WTC11 (cell line): ENCODE measurements at regions not wholly inside any gene's neighbourhood (a gene's known extent, or its start where the extent isn't known, plus 50 kb on each side); places are given as distances from the start of the nearest gene placed in this dataset.

ENCODE experiments used
- ATAC-seq: fragments of 200-7000 bp; cut with Tn5 transposase; 2 replicates; pipeline ENCODE4 v1.10.0; 2021; ENCODE audit warnings: mild to moderate bottlenecking, moderate library complexity
- CTCF ChIA-PET: fragments of 300-600 bp; sonication (Branson Sonifier 250); formaldehyde crosslinking; loops from one replicate; lab custom pipeline; 2021; ENCODE audit warnings: antibody characterized with exemption; lab: Charles Lee
- POLR2A ChIA-PET: fragments of 350-600 bp; sonication (Branson Sonifier 250); formaldehyde crosslinking; loops from one replicate; lab custom pipeline; 2021; ENCODE audit warnings: antibody characterized with exemption; lab: Charles Lee
- DNase-seq: peaks from one replicate; pipeline ENCODE4 v3.0.0; 2021; ENCODE audit warnings: low spot score
- H3K27ac Mint-ChIP-seq: 2 replicates; pipeline ENCODE4 v1.8.0; 2021; ENCODE audit warnings: mixed read lengths
- H3K27me3 Mint-ChIP-seq: 2 replicates; pipeline ENCODE4 v1.8.0; 2021; ENCODE audit warnings: low read depth, mild to moderate bottlenecking, moderate library complexity, mixed read lengths
- H3K36me3 Mint-ChIP-seq: 2 replicates; pipeline ENCODE4 v1.8.0; 2021; ENCODE audit warnings: mixed read lengths
- H3K4me1 Mint-ChIP-seq: 2 replicates; pipeline ENCODE4 v1.8.0; 2022; ENCODE audit warnings: mixed read lengths
- H3K4me3 Mint-ChIP-seq: 2 replicates; pipeline ENCODE4 v1.8.0; 2021; ENCODE audit warnings: mild to moderate bottlenecking, moderate library complexity, mixed read lengths
- H3K9me3 Mint-ChIP-seq: 2 replicates; pipeline ENCODE4 v1.8.0; 2021; ENCODE audit warnings: mixed read lengths
- EMX1 ChIP-seq: fragments of 250-450 bp; sonication (Bioruptor Pico); IDR thresholded peaks from 2 replicates; pipeline ENCODE4 v1.8.0; 2021; ENCODE audit warnings: mild to moderate bottlenecking
- FOXP1 ChIP-seq: sonication (generic); formaldehyde crosslinking; IDR thresholded peaks from 2 replicates; pipeline ENCODE4 v1.8.0; 2022; ENCODE audit warnings: missing genetic modification reagents, mild to moderate bottlenecking, moderate library complexity, borderline replicate concordance
- IRF2 ChIP-seq: sonication (generic); formaldehyde crosslinking; IDR thresholded peaks from 2 replicates; pipeline ENCODE4 v1.8.0; 2022; ENCODE audit warnings: low read depth, missing genetic modification reagents, borderline replicate concordance
- NFATC4 ChIP-seq: fragments of 250-450 bp; sonication (Bioruptor Pico); IDR thresholded peaks from 2 replicates; pipeline ENCODE4 v1.9.0; 2021; ENCODE audit warnings: mild to moderate bottlenecking
- NFYB ChIP-seq: sonication (generic); formaldehyde crosslinking; conservative IDR thresholded peaks from 2 replicates; pipeline ENCODE4 v1.8.0; 2022; ENCODE audit warnings: low read depth, missing genetic modification reagents
- NR2C2 ChIP-seq: sonication (generic); formaldehyde crosslinking; IDR thresholded peaks from 2 replicates; pipeline ENCODE4 v1.8.0; 2022; ENCODE audit warnings: mild to moderate bottlenecking, missing genetic modification reagents
- NR3C1 ChIP-seq: sonication (generic); formaldehyde crosslinking; conservative IDR thresholded peaks from 2 replicates; pipeline ENCODE4 v1.8.1; 2023; ENCODE audit warnings: low read depth, mild to moderate bottlenecking, missing genetic modification reagents
- SMAD3 ChIP-seq: sonication (generic); formaldehyde crosslinking; IDR thresholded peaks from 2 replicates; pipeline ENCODE4 v1.8.0; 2022; ENCODE audit warnings: missing genetic modification reagents, mild to moderate bottlenecking, borderline replicate concordance
- SOX15 ChIP-seq: fragments of 250-450 bp; sonication (Bioruptor Pico); IDR thresholded peaks from 2 replicates; pipeline ENCODE4 v1.9.0; 2021; ENCODE audit warnings: mild to moderate bottlenecking
- ZBTB21 ChIP-seq: sonication (generic); formaldehyde crosslinking; IDR thresholded peaks from 2 replicates; pipeline ENCODE4 v1.8.1; 2023; ENCODE audit warnings: mild to moderate bottlenecking, missing genetic modification reagents, borderline replicate concordance
- ZNF416 ChIP-seq: fragments of 250-450 bp; sonication (Bioruptor Pico); IDR thresholded peaks from 2 replicates; pipeline ENCODE4 v1.9.0; 2021; ENCODE audit warnings: mild to moderate bottlenecking, inconsistent platforms
- TF ChIP-seq, protein P1 (sequence below): sonication (generic); formaldehyde crosslinking; IDR thresholded peaks from 2 replicates; pipeline ENCODE4 v1.8.1; 2022; ENCODE audit warnings: missing genetic modification reagents, borderline replicate concordance
- TF ChIP-seq, protein P2 (sequence below): fragments of 250-450 bp; sonication (Bioruptor Pico); IDR thresholded peaks from 2 replicates; pipeline ENCODE4 v1.8.0; 2021; ENCODE audit warnings: mild to moderate bottlenecking
- TF ChIP-seq, protein P3 (sequence below): fragments of 250-450 bp; sonication (Bioruptor Pico); IDR thresholded peaks from 2 replicates; pipeline ENCODE4 v1.9.0; 2021; ENCODE audit warnings: mild to moderate bottlenecking
- TF ChIP-seq, protein P4 (sequence below): sonication (generic); formaldehyde crosslinking; IDR thresholded peaks from 2 replicates; pipeline ENCODE4 v1.8.0; 2022; ENCODE audit warnings: mild to moderate bottlenecking, missing genetic modification reagents
- TF ChIP-seq, protein P5 (sequence below): sonication (generic); formaldehyde crosslinking; conservative IDR thresholded peaks from 2 replicates; pipeline ENCODE4 v1.8.1; 2023; ENCODE audit warnings: mild to moderate bottlenecking, low read depth, missing genetic modification reagents, moderate library complexity

DNA sequence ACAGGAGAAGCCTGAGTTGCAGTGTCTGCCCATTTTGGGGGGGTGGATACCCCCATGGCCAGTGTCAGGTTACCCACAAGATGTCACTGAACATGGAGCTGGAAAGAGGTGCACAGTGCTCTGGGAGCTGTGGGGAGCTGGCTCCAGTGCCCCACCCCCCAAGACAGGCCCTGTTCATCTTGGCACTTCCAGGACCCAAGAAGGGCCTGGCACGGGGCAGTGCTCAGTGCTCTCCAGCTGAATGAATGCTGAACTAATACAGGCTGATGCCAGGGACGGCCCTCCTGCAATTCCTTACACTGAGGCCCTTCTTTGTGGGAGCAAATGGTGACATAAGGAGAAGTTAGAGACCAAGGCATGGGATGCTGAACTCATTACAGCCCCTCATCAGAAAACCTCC is 163.4 kb upstream of the GLI2 start (continued):
- TF ChIP-seq, protein P1, sequence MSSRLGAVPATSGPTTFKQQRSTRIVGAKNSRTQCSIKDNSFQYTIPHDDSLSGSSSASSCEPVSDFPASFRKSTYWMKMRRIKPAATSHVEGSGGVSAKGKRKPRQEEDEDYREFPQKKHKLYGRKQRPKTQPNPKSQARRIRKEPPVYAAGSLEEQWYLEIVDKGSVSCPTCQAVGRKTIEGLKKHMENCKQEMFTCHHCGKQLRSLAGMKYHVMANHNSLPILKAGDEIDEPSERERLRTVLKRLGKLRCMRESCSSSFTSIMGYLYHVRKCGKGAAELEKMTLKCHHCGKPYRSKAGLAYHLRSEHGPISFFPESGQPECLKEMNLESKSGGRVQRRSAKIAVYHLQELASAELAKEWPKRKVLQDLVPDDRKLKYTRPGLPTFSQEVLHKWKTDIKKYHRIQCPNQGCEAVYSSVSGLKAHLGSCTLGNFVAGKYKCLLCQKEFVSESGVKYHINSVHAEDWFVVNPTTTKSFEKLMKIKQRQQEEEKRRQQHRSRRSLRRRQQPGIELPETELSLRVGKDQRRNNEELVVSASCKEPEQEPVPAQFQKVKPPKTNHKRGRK (CRISPR knock-in tag), result no peak
- TF ChIP-seq SMAD3 (CRISPR knock-in tag) (no peak), FOXP1 (no peak), NR2C2 (CRISPR knock-in tag) (no peak)

DNA sequence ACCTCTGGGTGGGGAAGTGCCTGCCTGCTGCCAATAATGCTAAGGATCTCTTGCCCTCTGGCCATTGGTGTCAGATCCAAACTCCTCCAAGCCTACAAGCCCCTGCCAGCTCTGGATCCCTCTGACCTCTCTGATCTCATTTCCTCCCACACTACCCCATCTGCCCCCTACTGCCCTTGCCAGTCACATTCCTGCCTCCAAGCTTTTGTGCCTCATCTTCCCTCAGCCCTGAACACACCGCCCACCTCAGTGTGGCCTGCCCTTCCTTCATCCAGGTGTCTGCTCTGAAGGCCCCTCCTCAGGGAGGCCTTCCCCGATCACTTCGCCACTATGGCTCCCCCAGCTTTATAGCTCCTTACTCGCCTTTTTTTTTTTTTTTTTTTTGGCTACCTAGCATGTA is 161.0 kb upstream of the GLI2 start:
- H3K27ac Mint-ChIP-seq, result no peak overlapping the region
- H3K4me1 Mint-ChIP-seq, result peaks cover 19% of the 10 kb centered on the region
- TF ChIP-seq IRF2 (CRISPR knock-in tag), result no peak
- no peak for TF ChIP-seq NR3C1 (CRISPR knock-in tag)
- no peak for TF ChIP-seq EMX1 (CRISPR knock-in tag)
- TF ChIP-seq, protein P2, sequence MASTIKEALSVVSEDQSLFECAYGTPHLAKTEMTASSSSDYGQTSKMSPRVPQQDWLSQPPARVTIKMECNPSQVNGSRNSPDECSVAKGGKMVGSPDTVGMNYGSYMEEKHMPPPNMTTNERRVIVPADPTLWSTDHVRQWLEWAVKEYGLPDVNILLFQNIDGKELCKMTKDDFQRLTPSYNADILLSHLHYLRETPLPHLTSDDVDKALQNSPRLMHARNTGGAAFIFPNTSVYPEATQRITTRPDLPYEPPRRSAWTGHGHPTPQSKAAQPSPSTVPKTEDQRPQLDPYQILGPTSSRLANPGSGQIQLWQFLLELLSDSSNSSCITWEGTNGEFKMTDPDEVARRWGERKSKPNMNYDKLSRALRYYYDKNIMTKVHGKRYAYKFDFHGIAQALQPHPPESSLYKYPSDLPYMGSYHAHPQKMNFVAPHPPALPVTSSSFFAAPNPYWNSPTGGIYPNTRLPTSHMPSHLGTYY (CRISPR knock-in tag), result no peak
- TF ChIP-seq, protein P3, sequence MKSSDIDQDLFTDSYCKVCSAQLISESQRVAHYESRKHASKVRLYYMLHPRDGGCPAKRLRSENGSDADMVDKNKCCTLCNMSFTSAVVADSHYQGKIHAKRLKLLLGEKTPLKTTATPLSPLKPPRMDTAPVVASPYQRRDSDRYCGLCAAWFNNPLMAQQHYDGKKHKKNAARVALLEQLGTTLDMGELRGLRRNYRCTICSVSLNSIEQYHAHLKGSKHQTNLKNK, result no peak
- TF ChIP-seq ZNF416, result no peak
- no peak for TF ChIP-seq ZBTB21 (CRISPR knock-in tag)
- no peak for TF ChIP-seq NFYB (CRISPR knock-in tag)
- TF ChIP-seq, protein P4, sequence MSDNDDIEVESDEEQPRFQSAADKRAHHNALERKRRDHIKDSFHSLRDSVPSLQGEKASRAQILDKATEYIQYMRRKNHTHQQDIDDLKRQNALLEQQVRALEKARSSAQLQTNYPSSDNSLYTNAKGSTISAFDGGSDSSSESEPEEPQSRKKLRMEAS, result no peak
- TF ChIP-seq, protein P5, sequence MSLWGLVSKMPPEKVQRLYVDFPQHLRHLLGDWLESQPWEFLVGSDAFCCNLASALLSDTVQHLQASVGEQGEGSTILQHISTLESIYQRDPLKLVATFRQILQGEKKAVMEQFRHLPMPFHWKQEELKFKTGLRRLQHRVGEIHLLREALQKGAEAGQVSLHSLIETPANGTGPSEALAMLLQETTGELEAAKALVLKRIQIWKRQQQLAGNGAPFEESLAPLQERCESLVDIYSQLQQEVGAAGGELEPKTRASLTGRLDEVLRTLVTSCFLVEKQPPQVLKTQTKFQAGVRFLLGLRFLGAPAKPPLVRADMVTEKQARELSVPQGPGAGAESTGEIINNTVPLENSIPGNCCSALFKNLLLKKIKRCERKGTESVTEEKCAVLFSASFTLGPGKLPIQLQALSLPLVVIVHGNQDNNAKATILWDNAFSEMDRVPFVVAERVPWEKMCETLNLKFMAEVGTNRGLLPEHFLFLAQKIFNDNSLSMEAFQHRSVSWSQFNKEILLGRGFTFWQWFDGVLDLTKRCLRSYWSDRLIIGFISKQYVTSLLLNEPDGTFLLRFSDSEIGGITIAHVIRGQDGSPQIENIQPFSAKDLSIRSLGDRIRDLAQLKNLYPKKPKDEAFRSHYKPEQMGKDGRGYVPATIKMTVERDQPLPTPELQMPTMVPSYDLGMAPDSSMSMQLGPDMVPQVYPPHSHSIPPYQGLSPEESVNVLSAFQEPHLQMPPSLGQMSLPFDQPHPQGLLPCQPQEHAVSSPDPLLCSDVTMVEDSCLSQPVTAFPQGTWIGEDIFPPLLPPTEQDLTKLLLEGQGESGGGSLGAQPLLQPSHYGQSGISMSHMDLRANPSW (CRISPR knock-in tag), result no peak
- TF ChIP-seq, all 79 proteins: peak for 0
- CTCF ChIA-PET, result interaction anchor here (0.6 to 3.0 kb wide), 7 partner anchors 12 to 696 kb away, joined by 3 to 21 read pairs (median 3); no protein-coding TSS in a partner anchor
- Mint-ChIP-seq H3K36me3 (no peaks in the 10 kb centered on the region), H3K4me3 (no peak overlapping the region), H3K9me3 (no peaks in the 10 kb centered on the region), H3K27me3 (peaks cover 75% of the 10 kb centered on the region)
- no peak for ATAC-seq
- POLR2A ChIA-PET, result no interaction called here
- no peak for DNase-seq

DNA sequence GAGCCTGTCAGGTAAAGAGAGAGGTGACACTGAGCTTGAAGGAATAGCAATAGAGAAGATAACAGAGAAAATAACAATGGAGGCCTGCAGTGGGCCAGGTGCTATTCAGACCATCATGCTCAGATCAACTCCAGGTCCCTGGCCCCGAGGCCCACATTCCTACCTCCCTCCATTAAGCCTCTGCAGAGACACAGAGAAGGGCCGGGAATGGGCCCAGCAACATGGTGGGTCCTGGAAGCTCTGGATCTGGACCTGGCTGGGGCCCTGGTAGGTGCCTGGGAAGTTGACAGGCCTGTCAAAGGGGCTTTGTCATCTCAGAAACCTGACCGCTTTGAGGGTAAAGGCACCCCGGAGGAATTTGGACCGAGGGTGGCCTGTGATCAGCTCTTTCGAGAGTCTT is 159.7 kb upstream of the GLI2 start:
- ChIA-PET CTCF (interaction anchor here (5.7 kb wide), 1 partner anchor 23 kb away, joined by 33 read pairs; no protein-coding TSS in a partner anchor), POLR2A (no interaction called here)
- Mint-ChIP-seq H3K36me3 (no peaks in the 10 kb centered on the region), H3K4me3 (peak overlapping the region; percentile 59), H3K9me3 (no peaks in the 10 kb centered on the region), H3K27me3 (peaks cover 88% of the 10 kb centered on the region), H3K27ac (no peak overlapping the region), H3K4me1 (peaks cover 19% of the 10 kb centered on the region)
- no peak for TF ChIP-seq NR2C2 (CRISPR knock-in tag)
- TF ChIP-seq NFATC4 (CRISPR knock-in tag), result no peak
- no peak for TF ChIP-seq SOX15 (CRISPR knock-in tag)
- ATAC-seq (no peak), DNase-seq (no peak)
